ENCODE measurements at regions not wholly inside any gene's neighbourhood (a gene's known extent, or its start where the extent isn't known, plus 50 kb on each side); places are given as distances from the start of the nearest gene placed in this dataset.
A peak's percentile ranks its signal among the peaks of the same experiment; 100 is the strongest.

GRCh38 chr6:140095532-140095931, 721.1 kb upstream of the CITED2 start:
- DNase-seq (ENCODE audit: low spot score in 2 of 2) = no peak
- no peak for FAIRE-seq

DNA sequence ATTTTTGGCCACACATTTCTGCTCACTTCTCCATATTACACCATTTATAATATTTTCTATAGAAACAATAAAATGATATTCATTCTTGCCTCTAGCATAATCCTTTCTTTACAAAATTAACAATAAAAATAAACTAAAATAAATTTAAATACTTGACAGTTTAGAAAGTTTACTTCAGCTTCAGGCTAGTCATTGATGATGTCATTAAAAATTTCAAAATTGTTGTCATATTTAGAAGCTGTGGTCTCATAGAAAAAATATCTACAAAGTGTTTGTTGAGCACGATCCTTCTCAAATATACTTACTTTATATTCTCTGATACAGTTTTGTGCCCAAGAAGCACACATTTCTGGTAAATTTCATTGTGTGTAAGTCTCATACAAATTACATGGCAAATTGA, 717.4 kb upstream of the CITED2 start:
- FAIRE-seq = peak; percentile 59
- no peak for DNase-seq (ENCODE audit: low spot score in 2 of 2)

DNA sequence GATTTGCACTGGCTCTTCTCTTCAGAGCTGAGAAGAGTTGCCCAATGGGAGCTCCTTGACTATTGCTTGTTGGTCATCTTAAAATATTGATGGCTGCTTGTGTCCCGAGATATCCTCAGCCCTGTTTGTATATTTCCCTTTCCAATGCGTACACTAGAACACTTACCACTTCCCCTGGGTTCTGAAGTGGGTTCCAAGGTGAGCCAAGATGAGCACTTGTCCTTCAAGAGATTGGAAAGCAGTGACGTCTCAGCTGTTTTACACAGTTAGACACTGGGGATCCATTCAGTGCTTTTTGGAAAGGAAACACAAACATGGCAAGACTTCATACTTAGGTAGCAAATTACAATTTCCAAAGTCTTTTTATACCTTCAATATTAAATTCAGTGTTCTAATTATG, 716.4 kb upstream of the CITED2 start:
- DNase-seq (ENCODE audit: low spot score in 2 of 2) = no peak
- FAIRE-seq = no peak

GRCh38 chr6:140083375-140083774, 708.9 kb upstream of the CITED2 start:
- FAIRE-seq = no peak

DNA sequence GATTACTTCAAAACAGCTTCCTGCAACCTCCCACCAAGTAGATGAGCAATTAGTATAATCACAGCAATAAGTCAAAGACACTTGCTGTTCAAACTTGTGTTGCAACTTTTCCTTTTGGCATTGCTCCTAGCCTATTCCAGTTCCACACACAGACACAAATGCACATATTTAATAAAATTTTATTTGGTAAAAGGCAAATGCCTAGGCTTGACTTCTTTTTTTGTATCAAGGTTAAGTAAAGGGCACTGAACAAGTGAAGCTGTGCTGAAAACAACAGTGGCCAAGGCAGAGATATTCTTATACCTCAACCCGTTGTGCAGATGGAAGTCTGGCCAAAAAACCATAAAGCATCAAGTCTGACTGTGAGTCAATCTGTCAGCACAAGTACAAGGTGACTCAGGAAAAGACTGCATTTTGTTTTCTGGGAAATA, 708.4 kb upstream of the CITED2 start:
- FAIRE-seq = no peak

More at GRCh38 chr6:140083375-140083774, 708.9 kb upstream of the CITED2 start:
- no peak for DNase-seq (ENCODE audit: low spot score in 2 of 2)

GRCh38 chr6:140079328-140079727, 704.9 kb upstream of the CITED2 start:
- DNase-seq (ENCODE audit: low spot score in 2 of 2) = no peak
- no peak for FAIRE-seq

More for the DNA sequence above, 708.4 kb upstream of the CITED2 start:
- DNase-seq (ENCODE audit: low spot score in 2 of 2) = no peak

DNA sequence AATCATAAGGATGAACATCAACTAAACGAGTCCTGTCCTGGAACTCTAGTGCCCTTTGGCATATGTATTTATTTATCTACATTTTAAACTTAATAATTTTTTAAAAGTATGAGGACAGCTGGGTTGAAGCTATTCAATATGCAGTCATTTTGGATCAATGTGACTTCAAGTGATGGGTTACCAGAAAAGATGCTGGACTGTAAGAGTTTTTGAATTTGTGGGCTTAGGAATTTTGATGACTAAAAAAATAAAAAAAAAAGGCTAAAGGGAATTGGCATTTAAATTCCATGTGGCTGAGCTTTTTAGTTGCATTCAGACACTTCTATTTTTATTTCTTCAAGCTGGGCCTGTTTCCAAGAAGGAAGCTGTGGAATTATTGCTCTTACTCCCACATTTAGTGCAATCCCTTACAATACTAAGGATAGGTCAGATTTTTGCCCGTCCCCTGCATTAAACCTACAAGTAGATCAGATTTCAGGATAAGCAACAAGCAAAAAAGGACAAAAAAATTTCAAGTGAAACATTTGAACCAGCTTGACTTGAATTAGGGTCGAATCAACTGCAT, 704.2 kb upstream of the CITED2 start:
- DNase-seq (ENCODE audit: low spot score in 2 of 2) (peak in 1 of 2 donors; percentile 3), FAIRE-seq (no peak)

DNA sequence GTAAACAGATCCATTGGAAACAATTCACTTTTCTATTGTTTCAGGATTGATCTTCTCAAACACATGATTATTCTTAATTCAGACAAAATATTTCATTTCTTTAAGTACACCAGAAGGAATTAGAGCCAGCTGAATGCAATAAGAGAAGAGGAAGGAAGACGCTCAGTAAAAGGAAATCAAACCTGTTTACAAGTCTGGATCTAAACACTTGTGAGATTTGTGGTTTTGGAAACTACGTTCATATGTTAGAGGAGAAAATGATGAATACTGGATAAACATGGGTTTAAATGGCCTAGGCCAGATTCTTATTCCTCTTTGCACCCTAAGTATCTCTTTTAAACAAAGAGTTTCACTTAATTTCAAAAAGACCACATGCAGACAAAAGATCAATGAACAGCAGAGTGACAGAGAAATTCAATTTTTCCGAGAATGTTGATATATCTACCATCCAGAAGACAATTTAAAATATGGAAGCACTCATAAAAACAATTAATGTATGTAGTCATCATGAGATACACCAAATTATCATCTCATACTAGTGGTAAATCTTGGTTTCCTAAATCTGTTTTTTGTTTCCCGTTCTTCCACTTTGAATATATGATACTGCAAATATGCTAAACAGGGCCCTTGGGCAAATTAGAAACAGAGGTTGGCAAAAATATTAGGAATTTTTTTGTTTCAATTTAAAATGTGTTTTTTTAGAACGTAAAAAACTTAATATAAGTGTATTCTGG, 703.5 kb upstream of the CITED2 start:
- no peak for DNase-seq (ENCODE audit: low spot score in 2 of 2)
- FAIRE-seq = no peak

DNA sequence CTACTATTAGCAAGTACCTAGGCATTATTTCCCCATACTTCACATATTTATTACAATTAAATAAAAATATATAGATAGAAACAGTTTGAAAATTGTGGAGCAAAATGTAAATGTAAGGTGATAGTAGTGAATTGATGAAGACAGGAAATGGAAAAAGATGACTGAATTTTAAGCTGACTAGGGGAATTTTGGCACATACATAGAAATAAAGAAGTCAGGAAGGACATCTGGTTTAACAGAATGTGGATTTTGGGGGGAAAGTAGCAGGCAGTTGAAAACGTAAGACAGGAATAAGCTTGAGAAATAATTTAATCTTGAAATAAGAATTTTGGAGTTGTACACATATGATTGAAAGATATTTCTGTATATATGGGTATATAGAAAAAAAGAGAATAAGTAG, 701.7 kb upstream of the CITED2 start:
- FAIRE-seq (no peak), DNase-seq (ENCODE audit: low spot score in 2 of 2) (no peak)

DNA sequence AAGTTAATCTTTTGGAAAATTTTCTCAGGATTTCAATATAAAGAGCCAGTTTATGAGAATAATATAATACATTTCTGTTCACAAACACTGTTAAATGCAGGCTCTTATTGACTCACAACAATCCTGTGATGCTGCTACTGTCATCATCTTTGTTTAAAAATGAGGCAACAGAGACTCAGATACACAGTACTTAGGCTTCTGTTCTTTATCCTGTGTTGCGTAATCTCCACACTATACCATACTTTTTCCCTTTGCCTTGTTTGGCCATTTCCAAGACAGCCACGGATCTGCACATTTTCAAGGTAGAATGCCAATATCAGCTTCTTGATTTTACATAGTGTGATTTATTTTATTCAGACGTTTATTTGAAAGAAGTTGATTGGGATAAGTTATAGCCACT, 699.0 kb upstream of the CITED2 start:
- FAIRE-seq (no peak), DNase-seq (ENCODE audit: low spot score in 2 of 2) (no peak)

GRCh38 chr6:140071601-140072062, 697.2 kb upstream of the CITED2 start:
- FAIRE-seq (no peak), DNase-seq (ENCODE audit: low spot score in 2 of 2) (no peak)

DNA sequence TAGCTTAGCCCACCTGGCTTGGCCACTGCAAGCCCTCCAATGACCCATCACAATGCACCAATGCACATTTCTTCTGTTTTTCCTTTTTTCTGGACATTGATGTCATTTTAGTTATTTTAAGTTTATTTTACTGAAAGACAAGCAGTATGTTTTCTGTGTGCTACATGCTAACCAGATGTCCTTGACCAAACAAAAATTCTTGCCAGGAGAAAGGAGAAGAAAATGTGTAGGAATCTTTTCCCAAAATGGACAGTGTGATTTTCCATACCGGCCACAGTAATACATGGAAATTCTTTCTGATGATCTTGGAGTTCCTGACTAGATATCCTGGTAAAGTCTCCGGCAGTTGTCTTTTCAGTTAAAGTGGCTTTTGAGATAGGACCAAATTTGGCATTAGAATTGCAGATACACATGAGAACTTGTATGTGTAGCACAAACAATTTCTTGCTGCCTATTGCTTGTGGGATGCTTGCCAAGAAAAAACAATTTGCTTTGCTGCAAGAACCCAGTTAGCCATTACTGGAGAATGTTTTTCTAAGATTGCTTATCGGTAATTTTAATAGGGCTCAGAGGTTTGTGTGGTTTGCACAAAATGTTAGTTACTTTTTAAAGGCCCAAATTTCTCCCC, 696.5 kb upstream of the CITED2 start:
- DNase-seq (ENCODE audit: low spot score in 2 of 2) = no peak
- FAIRE-seq = no peak

GRCh38 chr6:140069576-140069975, 695.1 kb upstream of the CITED2 start:
- FAIRE-seq = no peak

DNA sequence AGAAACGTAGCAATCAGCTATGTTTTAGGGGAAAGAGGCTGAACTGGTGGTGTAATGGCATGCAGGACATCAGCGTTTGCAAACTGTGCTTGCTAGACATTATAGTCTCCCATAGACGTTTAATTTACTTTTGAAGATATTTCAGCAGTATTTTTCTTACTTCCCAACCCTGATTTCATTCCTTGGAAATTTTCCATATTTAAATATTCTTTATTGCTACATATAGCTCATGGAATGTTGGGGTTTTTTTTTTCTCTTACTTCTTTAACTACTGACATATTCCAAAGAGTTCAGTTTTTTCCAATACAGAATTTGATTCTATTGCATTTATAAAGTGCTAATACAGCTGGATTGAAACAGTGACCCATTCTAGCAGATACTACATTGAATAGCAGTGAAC, 694.4 kb upstream of the CITED2 start:
- DNase-seq (ENCODE audit: low spot score in 2 of 2) (no peak), FAIRE-seq (no peak)

More at GRCh38 chr6:140069576-140069975, 695.1 kb upstream of the CITED2 start:
- DNase-seq (ENCODE audit: low spot score in 2 of 2) = no peak

- FAIRE-seq = no peak
- no peak for DNase-seq (ENCODE audit: low spot score in 2 of 2)
These were observed 689.9 kb upstream of the CITED2 start for GRCh38 chr6:140064366-140064765.

DNA sequence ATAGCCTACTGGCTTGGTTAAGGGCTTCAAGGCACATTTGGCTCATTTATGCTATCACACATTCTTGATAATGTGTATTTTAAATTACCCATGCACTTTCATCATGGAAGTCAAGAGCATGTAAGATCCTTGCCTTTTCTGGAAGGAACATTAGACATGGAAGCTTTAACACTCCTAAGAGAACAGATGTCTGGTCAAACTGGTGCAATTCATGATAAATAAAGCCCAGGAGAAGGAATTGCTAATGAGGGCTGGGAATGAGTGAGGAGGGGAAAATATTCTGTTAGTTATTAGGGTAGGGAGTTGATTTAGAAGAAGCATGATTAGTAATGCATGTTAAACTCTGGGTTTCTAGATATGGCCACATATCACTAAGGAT, 688.6 kb upstream of the CITED2 start:
- DNase-seq (ENCODE audit: low spot score in 2 of 2) (no peak), FAIRE-seq (no peak)

DNA sequence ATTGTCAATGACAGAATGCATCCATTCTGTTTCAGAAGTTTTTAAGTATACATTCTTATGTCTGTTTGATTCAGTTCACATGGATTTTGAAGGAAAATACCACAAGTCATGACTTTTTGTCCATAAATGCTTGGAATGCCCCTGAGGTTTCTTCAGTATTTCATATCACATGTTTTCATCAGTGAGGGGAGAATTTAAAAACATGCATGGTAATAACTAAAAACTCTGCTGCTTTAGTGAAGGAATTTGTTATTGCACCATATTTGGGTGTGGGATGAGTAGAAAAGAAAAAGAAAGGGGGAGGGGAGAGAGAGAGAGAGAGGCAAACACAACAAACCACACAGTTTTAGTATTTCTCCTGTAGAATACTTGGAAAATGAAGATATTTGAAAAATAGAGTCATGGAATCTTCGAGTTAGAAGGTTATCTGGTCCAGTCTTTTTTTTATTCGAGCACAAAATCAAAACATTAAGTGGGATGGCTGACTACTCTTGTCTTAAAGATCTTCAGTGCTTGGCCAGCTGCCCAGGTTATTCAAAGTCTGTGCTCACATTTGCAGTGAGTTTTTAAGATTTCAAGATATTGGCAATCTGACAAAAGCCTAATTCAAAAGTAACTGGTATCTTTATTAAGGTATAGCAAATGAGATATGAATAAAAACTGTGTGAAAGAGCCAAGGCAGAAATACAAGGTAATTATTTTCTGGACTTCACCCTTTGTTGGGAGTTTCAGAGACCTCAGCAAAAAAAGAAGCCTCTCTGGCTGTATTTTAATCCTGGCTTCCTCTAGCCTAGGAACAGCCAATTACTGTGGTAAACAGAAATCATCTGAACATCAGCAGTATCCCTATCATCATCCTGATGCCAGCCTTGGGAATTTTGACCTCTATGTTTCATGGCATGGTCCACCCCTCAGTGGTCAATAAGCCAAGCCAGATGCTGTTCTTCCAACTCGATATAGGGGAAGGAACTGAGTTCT, 687.9 kb upstream of the CITED2 start:
- FAIRE-seq = no peak
- DNase-seq (ENCODE audit: low spot score in 2 of 2) = no peak

- DNase-seq (ENCODE audit: low spot score in 2 of 2) (no peak), FAIRE-seq (no peak)
These were observed 686.9 kb upstream of the CITED2 start for GRCh38 chr6:140061110-140062042.

DNA sequence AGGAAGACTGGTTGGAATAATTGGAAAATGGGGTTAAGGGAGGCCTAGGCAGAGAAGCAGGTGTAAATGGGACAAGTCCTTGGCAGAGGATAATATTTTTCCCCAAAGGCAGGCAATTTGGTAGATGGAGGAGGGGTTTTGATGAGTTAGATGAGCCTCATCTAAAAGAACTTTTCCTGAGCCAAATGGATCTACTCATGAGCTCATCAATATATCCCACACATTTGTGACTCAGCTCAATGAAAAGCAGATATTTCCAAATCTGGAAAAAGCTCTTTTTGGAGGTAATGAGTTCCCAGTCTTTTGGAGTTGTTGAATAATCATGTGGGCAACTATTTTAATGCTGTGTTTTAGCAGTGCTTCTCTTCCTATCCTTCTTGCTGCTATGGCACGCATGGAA, 685.5 kb upstream of the CITED2 start:
- no peak for DNase-seq (ENCODE audit: low spot score in 2 of 2)
- FAIRE-seq = no peak

DNA sequence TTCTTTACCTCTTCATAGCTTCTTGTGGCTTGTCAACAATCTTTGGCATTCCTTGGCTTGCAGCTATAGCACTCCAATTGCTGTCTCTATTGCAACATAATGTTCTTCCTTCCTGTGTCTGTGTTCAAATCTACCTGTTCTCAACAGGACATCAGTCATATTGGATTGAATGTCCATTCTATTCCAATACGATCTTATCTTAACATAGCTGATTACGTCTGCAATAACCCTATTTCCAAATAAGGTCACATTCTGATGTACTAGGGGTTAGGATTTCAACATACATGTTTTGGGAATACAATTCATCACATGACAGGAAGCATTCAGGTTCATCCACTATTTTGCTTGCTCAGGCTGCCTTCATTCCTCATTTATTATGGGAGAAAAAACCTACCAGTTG, 684.4 kb upstream of the CITED2 start:
- no peak for FAIRE-seq
- DNase-seq (ENCODE audit: low spot score in 2 of 2) = no peak

All from frontal cortex (tissue), 3 donors.